NCI-H526 treated with DMSO at 0.1 percent for 48 hours (cell line): ENCODE measurements at regions not wholly inside any gene's neighbourhood (a gene's known extent, or its start where the extent isn't known, plus 50 kb on each side); places are given as distances from the start of the nearest gene placed in this dataset.

Experiments
- DNase-seq: peaks from one replicate; lab custom pipeline; 2025; lab: John Stamatoyannopoulos, UW

- no peak for DNase-seq
These were observed 66.7 kb downstream of the BARHL2 start for GRCh38 chr1:90650401-90650800.

GRCh38 chr1:90640325-90640724 is 76.8 kb downstream of the BARHL2 start:
- no peak for DNase-seq

GRCh38 chr1:90622666-90623065 is 94.4 kb downstream of the BARHL2 start:
- no peak for DNase-seq

- DNase-seq: no peak
These were observed 95.1 kb downstream of the BARHL2 start for GRCh38 chr1:90621986-90622385.

- DNase-seq: no peak
These were observed 100.7 kb downstream of the BARHL2 start for GRCh38 chr1:90616395-90616794.

GRCh38 chr1:90614872-90615271 is 102.2 kb downstream of the BARHL2 start:
- DNase-seq: no peak

- no peak for DNase-seq
These were observed 103.7 kb downstream of the BARHL2 start for GRCh38 chr1:90613371-90613770.

GRCh38 chr1:90612033-90612432 is 105.1 kb downstream of the BARHL2 start:
- DNase-seq: no peak

GRCh38 chr1:90607736-90608135 is 109.4 kb downstream of the BARHL2 start:
- DNase-seq: no peak

- DNase-seq: no peak
These were observed 112.0 kb downstream of the BARHL2 start for GRCh38 chr1:90605070-90605469.

GRCh38 chr1:90593312-90593711 is 123.8 kb downstream of the BARHL2 start:
- DNase-seq: no peak

GRCh38 chr1:90591970-90592356 is 125.1 kb downstream of the BARHL2 start:
- no peak for DNase-seq

- no peak for DNase-seq
These were observed 125.6 kb downstream of the BARHL2 start for GRCh38 chr1:90591355-90591969.

GRCh38 chr1:90580176-90580575 is 136.9 kb downstream of the BARHL2 start:
- no peak for DNase-seq

- peak; percentile 50 for DNase-seq
These were observed 137.8 kb downstream of the BARHL2 start for GRCh38 chr1:90579212-90579802.

GRCh38 chr1:90574692-90575370 is 142.3 kb downstream of the BARHL2 start:
- DNase-seq: no peak

- no peak for DNase-seq
These were observed 143.4 kb downstream of the BARHL2 start for GRCh38 chr1:90573736-90574135.

- no peak for DNase-seq
These were observed 144.7 kb downstream of the BARHL2 start for GRCh38 chr1:90572446-90572845.

- no peak for DNase-seq
These were observed 148.7 kb downstream of the BARHL2 start for GRCh38 chr1:90568436-90568835.

- no peak for DNase-seq
These were observed 152.9 kb downstream of the BARHL2 start for GRCh38 chr1:90564164-90564563.

- DNase-seq: no peak
These were observed 154.2 kb downstream of the BARHL2 start for GRCh38 chr1:90562892-90563291.

GRCh38 chr1:90561911-90562310 is 155.2 kb downstream of the BARHL2 start:
- DNase-seq: no peak

GRCh38 chr1:90561103-90561783 is 155.9 kb downstream of the BARHL2 start:
- no peak for DNase-seq
